Fibroblast of skin of back (primary cell): ENCODE measurements at regions not wholly inside any gene's neighbourhood (a gene's known extent, or its start where the extent isn't known, plus 50 kb on each side); places are given as distances from the start of the nearest gene placed in this dataset.

ENCODE experiments used
- DNase-seq: peaks from one replicate; pipeline ENCODE4 v3.0.0-alpha.2; 2013

GRCh38 chr1:207971331-207972219 is 60.6 kb upstream of the CD34 start:
- no peak for DNase-seq

- no peak for DNase-seq
Measured at GRCh38 chr1:207970329-207971233, 59.7 kb upstream of the CD34 start.

GRCh38 chr1:207969528-207969927 is 58.6 kb upstream of the CD34 start:
- DNase-seq: no peak

GRCh38 chr1:207968521-207969009 is 57.6 kb upstream of the CD34 start:
- no peak for DNase-seq

GRCh38 chr1:207967703-207968102 is 56.8 kb upstream of the CD34 start:
- DNase-seq: no peak

- no peak for DNase-seq
Measured at GRCh38 chr1:207966521-207966920, 55.6 kb upstream of the CD34 start.

GRCh38 chr1:207965392-207966387 is 54.8 kb upstream of the CD34 start:
- DNase-seq: peak; percentile 14

- DNase-seq: peak; percentile 52
Measured at GRCh38 chr1:207964195-207964966, 53.5 kb upstream of the CD34 start.

GRCh38 chr1:207963427-207964194 is 52.7 kb upstream of the CD34 start:
- peak; percentile 84 for DNase-seq

GRCh38 chr1:207962716-207963426 is 51.9 kb upstream of the CD34 start:
- peak; percentile 29 for DNase-seq
